ENCODE measurements at regions not wholly inside any gene's neighbourhood (a gene's known extent, or its start where the extent isn't known, plus 50 kb on each side); places are given as distances from the start of the nearest gene placed in this dataset.

DNA sequence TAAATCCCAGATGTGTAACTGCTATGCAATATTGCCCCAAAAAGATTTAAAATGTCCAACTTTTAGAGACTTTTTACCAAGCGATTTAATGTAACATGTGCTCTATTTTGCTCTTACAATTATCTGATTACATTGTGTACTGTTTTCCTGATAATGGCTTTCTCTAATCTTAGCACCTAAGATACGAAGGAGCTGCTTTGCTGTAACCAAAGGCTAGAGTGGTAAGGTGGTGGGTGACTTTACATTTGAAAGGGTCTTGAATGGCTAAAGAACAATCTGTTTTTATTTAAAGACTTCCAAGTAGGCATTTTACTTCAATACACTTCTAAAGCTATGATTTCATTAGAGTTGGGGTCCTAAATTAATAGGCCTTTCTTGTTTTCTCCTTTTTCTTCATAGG, 1201.6 kb upstream of the MAP3K7 start:
- H3K4me3 ChIP-seq (ENCODE audit: low read depth, low read length) = no peak overlapping the region
- H3K9ac ChIP-seq (ENCODE audit: low read depth, low read length) = no peak overlapping the region
- no peaks in the 10 kb centered on the region for H3K9me3 ChIP-seq (ENCODE audit: control insufficient read depth, insufficient read depth, low read length)
- peaks cover 13% of the 10 kb centered on the region for H3K4me1 ChIP-seq (ENCODE audit: control insufficient read depth, insufficient read depth, low read length)
- H3K36me3 ChIP-seq (ENCODE audit: control insufficient read depth, insufficient read depth, low read length) = no peaks in the 10 kb centered on the region
- no peaks in the 10 kb centered on the region for H3K27me3 ChIP-seq (ENCODE audit: control insufficient read depth, insufficient read depth, low read length)

DNA sequence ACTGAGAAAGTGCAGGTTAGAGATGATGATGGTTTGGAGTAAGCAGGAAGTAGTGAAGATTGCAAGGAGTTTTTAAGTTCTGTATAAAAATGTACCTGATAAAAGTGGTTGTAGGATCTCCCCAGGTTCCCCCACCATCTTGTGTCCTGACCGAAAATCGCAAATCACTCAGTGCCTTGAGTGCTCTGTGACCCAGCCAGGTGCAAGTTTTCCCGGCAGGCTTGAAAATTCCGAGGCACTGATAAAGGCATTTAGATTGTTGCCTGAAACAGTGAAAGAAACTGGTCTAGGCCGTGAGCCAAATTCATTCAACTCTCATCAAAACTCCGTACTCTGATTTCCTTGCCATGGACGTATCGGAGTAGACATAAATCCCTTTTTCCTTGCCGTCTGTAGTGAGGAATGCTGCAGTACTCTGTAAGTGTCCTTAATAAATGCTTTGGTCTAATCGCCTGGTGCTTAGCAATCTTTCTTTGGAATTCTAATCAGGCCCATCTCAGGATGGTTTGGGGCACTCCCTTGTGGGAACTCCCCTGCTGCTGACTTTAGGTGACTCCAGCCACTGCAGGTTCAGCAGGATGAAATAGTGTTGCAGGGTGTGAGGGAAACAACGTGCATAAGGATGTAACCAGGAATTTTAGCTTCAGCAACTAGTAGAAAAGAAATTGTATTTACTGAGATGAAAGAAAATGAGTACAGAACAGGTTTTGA, 1199.8 kb upstream of the MAP3K7 start:
- Histone ChIP-seq H3K36me3 (ENCODE audit: control insufficient read depth, insufficient read depth, low read length) (no peaks in the 10 kb centered on the region), H3K27me3 (ENCODE audit: control insufficient read depth, insufficient read depth, low read length) (no peaks in the 10 kb centered on the region), H3K4me3 (ENCODE audit: low read depth, low read length) (peak overlapping the region; percentile 5), H3K9me3 (ENCODE audit: control insufficient read depth, insufficient read depth, low read length) (no peaks in the 10 kb centered on the region), H3K4me1 (ENCODE audit: control insufficient read depth, insufficient read depth, low read length) (peaks cover 13% of the 10 kb centered on the region), H3K9ac (ENCODE audit: low read depth, low read length) (no peak overlapping the region)

DNA sequence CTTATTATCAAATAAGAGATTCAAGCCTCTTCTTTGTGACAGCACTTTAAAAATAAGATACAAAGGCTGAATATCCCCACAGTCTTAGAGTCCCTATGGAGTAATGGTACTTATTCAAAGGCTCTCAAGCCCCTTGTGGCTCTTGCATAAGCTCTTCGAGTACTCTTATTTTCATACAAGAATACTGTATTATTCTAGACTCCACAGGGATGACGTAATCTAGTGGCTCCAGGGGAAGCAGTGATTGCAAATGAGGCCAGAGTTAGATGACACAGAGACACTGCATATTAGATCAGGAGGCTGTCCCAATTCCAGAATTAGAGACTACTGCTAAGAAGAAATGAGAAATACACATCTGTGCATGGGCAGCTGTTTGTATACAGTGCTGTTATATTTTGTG, 1195.9 kb upstream of the MAP3K7 start:
- no peaks in the 10 kb centered on the region for H3K27me3 ChIP-seq (ENCODE audit: control insufficient read depth, insufficient read depth, low read length)
- no peaks in the 10 kb centered on the region for H3K9me3 ChIP-seq (ENCODE audit: control insufficient read depth, insufficient read depth, low read length)
- no peaks in the 10 kb centered on the region for H3K36me3 ChIP-seq (ENCODE audit: control insufficient read depth, insufficient read depth, low read length)
- peaks cover 5% of the 10 kb centered on the region for H3K4me1 ChIP-seq (ENCODE audit: control insufficient read depth, insufficient read depth, low read length)
- H3K9ac ChIP-seq (ENCODE audit: low read depth, low read length) = no peak overlapping the region
- no peak overlapping the region for H3K4me3 ChIP-seq (ENCODE audit: low read depth, low read length)

DNA sequence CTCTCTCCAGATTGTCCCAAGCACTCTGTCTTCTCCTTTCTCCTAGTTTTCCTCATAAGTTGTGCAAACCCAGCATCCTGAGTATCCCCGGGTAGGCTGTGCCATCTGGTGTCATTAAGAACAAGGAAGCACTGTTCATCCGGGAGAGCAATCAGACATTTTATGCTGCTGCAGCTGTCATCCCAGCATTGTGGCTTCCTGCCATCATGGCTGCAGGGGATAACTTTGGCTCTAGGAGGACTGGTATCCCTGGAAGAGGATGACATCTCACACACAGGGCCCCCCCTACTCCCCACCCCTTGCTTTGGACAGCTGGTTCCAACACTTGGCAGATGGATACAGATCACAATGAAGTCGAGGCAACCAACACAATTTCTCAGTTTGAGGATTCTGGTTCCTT, 1195.1 kb upstream of the MAP3K7 start:
- no peaks in the 10 kb centered on the region for H3K36me3 ChIP-seq (ENCODE audit: control insufficient read depth, insufficient read depth, low read length)
- peaks cover 5% of the 10 kb centered on the region for H3K4me1 ChIP-seq (ENCODE audit: control insufficient read depth, insufficient read depth, low read length)

DNA sequence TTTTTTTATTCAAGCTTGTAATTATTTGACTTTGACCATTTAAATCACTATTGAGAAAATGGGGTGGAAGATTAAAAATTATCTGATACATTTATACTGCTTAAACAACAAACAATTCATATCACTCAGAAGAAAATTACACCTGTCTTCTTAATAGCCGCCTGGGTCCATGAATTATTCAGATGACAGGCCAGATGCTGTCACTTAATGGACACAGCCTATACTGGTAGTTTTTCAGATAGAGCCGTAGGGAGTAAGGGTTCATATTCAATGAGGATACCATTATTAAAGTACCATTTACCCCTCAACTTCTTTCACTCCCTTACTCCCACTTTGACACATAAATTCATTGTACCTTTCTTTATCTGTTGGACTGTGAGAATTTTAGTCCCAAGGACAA, 1193.4 kb upstream of the MAP3K7 start:
- Histone ChIP-seq H3K4me3 (ENCODE audit: low read depth, low read length) (no peak overlapping the region), H3K9me3 (ENCODE audit: control insufficient read depth, insufficient read depth, low read length) (no peaks in the 10 kb centered on the region), H3K27me3 (ENCODE audit: control insufficient read depth, insufficient read depth, low read length) (no peaks in the 10 kb centered on the region), H3K36me3 (ENCODE audit: control insufficient read depth, insufficient read depth, low read length) (no peaks in the 10 kb centered on the region), H3K4me1 (ENCODE audit: control insufficient read depth, insufficient read depth, low read length) (no peaks in the 10 kb centered on the region), H3K9ac (ENCODE audit: low read depth, low read length) (no peak overlapping the region)

More for the DNA sequence above, 1195.1 kb upstream of the MAP3K7 start:
- H3K9ac ChIP-seq (ENCODE audit: low read depth, low read length) = no peak overlapping the region
- no peak overlapping the region for H3K4me3 ChIP-seq (ENCODE audit: low read depth, low read length)
- no peaks in the 10 kb centered on the region for H3K27me3 ChIP-seq (ENCODE audit: control insufficient read depth, insufficient read depth, low read length)
- no peaks in the 10 kb centered on the region for H3K9me3 ChIP-seq (ENCODE audit: control insufficient read depth, insufficient read depth, low read length)

DNA sequence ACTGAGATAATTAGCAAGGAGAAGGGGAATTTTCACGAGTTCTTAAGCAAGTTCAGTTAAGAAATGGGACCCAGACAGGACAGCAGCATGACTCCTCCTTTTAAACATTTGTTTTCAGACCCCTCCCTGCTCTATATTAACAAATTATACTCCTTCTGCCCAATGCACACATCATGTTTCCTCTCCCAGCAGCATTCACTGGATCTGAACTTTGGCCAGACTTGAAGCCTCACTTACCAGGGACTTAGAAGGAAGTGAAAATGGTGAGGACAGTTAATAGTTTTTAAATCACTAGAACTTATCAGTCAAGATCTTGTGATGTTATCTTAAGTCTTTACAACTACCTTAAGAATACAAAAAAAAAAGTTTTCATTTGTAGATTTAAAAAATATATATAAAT, 1174.7 kb upstream of the MAP3K7 start:
- no peaks in the 10 kb centered on the region for H3K4me1 ChIP-seq (ENCODE audit: control insufficient read depth, insufficient read depth, low read length)
- H3K4me3 ChIP-seq (ENCODE audit: low read depth, low read length) = no peak overlapping the region
- H3K9me3 ChIP-seq (ENCODE audit: control insufficient read depth, insufficient read depth, low read length) = no peaks in the 10 kb centered on the region
- no peak overlapping the region for H3K9ac ChIP-seq (ENCODE audit: low read depth, low read length)
- no peaks in the 10 kb centered on the region for H3K27me3 ChIP-seq (ENCODE audit: control insufficient read depth, insufficient read depth, low read length)
- no peaks in the 10 kb centered on the region for H3K36me3 ChIP-seq (ENCODE audit: control insufficient read depth, insufficient read depth, low read length)

DNA sequence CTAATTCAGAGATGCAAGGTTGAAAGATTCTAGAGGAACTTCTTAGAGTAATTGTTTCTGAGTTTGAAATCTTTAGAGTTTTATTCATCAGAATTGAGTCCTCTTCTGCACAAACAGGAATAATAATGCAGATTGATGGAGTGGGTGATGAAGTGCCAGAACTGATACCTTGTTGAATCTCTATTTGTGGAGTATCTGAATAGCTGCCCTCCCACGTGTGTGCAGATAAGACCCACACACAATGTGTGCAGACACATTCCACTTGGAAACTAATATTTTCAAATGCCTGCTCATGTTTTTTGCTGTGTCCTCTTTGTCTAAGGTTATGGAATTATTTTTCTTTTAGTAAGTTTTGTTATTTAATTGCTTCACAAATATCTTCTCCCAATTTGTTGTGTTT, 1167.8 kb upstream of the MAP3K7 start:
- no peaks in the 10 kb centered on the region for H3K9me3 ChIP-seq (ENCODE audit: control insufficient read depth, insufficient read depth, low read length)
- no peaks in the 10 kb centered on the region for H3K27me3 ChIP-seq (ENCODE audit: control insufficient read depth, insufficient read depth, low read length)
- H3K9ac ChIP-seq (ENCODE audit: low read depth, low read length) = no peak overlapping the region

DNA sequence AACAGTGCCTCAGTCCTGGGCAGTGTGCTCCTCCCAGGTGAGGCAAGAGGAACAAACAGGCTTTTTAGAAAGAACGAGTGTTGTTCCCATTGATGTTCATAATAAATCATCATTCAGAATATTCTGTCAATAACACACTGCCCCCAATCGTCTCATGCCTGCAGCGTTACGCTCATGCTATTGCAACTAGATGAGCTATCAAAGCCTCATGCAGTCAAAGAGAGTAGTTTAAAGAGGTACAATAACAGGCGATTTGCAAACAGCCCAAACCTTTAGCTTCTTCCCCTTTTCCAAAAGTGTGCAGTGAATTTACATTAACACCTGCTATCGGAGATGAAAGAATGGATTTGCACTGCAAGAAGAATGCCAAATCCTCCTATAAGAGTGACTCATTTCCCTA, 1164.7 kb upstream of the MAP3K7 start:
- Histone ChIP-seq H3K9me3 (ENCODE audit: control insufficient read depth, insufficient read depth, low read length) (no peaks in the 10 kb centered on the region), H3K9ac (ENCODE audit: low read depth, low read length) (no peak overlapping the region), H3K4me1 (ENCODE audit: control insufficient read depth, insufficient read depth, low read length) (no peaks in the 10 kb centered on the region), H3K36me3 (ENCODE audit: control insufficient read depth, insufficient read depth, low read length) (no peaks in the 10 kb centered on the region), H3K4me3 (ENCODE audit: low read depth, low read length) (no peak overlapping the region), H3K27me3 (ENCODE audit: control insufficient read depth, insufficient read depth, low read length) (no peaks in the 10 kb centered on the region)

More for the DNA sequence above, 1167.8 kb upstream of the MAP3K7 start:
- no peaks in the 10 kb centered on the region for H3K36me3 ChIP-seq (ENCODE audit: control insufficient read depth, insufficient read depth, low read length)
- H3K4me3 ChIP-seq (ENCODE audit: low read depth, low read length) = no peak overlapping the region
- no peaks in the 10 kb centered on the region for H3K4me1 ChIP-seq (ENCODE audit: control insufficient read depth, insufficient read depth, low read length)

DNA sequence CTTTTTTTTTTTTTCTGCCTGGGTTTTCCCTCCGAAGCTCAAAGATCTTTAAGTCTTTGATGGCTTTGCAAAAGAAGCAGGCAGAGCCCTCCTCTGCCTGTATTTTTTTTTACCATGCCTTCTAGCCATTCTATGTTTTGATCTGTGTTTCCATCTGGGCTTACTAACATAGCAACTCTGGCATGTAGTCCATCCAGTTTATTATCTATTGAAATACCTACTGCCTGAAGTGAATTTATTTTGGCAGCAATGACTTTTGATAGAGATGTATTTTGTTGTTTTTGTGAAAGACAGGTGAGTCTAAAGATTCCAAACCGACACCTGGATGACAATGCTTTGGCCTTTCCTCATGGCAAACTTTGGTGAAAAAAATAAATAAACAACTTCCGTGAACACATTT, 1157.7 kb upstream of the MAP3K7 start:
- Histone ChIP-seq H3K4me3 (ENCODE audit: low read depth, low read length) (no peak overlapping the region), H3K36me3 (ENCODE audit: control insufficient read depth, insufficient read depth, low read length) (no peaks in the 10 kb centered on the region), H3K4me1 (ENCODE audit: control insufficient read depth, insufficient read depth, low read length) (no peaks in the 10 kb centered on the region), H3K27me3 (ENCODE audit: control insufficient read depth, insufficient read depth, low read length) (no peaks in the 10 kb centered on the region), H3K9ac (ENCODE audit: low read depth, low read length) (no peak overlapping the region), H3K9me3 (ENCODE audit: control insufficient read depth, insufficient read depth, low read length) (no peaks in the 10 kb centered on the region)

DNA sequence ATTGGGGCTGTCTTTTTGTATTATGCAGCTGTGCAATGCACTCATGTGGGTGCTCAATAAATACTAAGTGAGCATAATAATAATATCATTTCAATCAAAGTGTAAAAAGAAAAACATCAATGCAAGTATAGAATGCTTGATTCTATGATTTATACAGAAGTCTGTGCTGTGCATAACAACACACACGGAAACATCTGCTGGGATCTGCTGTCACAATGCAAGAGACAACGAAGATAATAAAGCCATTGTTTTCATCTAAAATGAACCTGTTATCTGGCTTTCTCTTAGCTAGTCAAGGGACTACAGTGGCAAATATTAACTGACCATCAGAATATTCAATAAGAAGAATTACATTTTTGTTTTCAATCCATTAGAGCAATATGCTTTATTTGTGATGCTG, 1156.9 kb upstream of the MAP3K7 start:
- H3K9me3 ChIP-seq (ENCODE audit: control insufficient read depth, insufficient read depth, low read length) = no peaks in the 10 kb centered on the region
- H3K4me3 ChIP-seq (ENCODE audit: low read depth, low read length) = no peak overlapping the region

DNA sequence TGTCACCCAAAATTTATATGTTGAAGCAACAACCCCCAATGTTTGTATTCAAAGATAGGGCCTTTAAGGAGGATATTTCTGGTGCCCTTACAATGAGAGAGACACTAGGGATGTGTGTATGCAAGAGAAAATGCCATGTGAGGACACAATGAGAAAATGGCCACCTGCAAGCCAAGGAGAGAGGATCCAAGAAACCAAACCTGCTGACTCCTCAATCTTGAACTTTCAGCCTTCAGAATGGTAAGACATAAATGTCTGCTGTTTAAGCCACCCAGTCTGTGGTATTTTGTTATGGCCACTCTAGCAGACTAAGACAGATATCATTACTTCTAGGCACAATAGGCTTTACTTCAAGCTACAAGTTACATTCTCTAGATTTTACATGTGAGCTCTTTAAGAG, 1145.1 kb upstream of the MAP3K7 start:
- Histone ChIP-seq H3K4me3 (ENCODE audit: low read depth, low read length) (no peak overlapping the region), H3K27me3 (ENCODE audit: control insufficient read depth, insufficient read depth, low read length) (no peaks in the 10 kb centered on the region), H3K4me1 (ENCODE audit: control insufficient read depth, insufficient read depth, low read length) (no peaks in the 10 kb centered on the region), H3K9ac (ENCODE audit: low read depth, low read length) (no peak overlapping the region), H3K9me3 (ENCODE audit: control insufficient read depth, insufficient read depth, low read length) (no peaks in the 10 kb centered on the region), H3K36me3 (ENCODE audit: control insufficient read depth, insufficient read depth, low read length) (no peaks in the 10 kb centered on the region)

More for the DNA sequence above, 1156.9 kb upstream of the MAP3K7 start:
- no peaks in the 10 kb centered on the region for H3K4me1 ChIP-seq (ENCODE audit: control insufficient read depth, insufficient read depth, low read length)
- no peak overlapping the region for H3K9ac ChIP-seq (ENCODE audit: low read depth, low read length)
- no peaks in the 10 kb centered on the region for H3K27me3 ChIP-seq (ENCODE audit: control insufficient read depth, insufficient read depth, low read length)
- H3K36me3 ChIP-seq (ENCODE audit: control insufficient read depth, insufficient read depth, low read length) = no peaks in the 10 kb centered on the region

DNA sequence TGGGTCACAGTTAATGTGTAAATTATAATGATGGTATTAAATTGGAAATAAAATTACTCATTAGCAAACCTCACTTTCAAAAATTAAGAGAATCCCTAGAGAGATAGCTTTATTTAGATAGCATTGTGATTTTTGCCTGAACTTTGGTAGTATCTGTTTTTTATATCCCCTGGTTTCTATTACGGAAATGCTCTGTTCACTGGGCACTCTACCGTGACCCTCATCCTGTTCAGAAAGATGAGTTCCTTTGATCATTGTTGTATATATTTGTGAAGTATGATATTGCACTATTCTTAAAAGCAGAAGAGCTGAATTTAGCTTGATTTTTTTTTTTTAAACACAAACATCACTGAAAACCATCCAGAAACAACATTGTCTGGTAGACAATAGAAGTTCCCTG, 1143.8 kb upstream of the MAP3K7 start:
- H3K4me1 ChIP-seq (ENCODE audit: control insufficient read depth, insufficient read depth, low read length) = no peaks in the 10 kb centered on the region
- no peaks in the 10 kb centered on the region for H3K27me3 ChIP-seq (ENCODE audit: control insufficient read depth, insufficient read depth, low read length)
- H3K9ac ChIP-seq (ENCODE audit: low read depth, low read length) = no peak overlapping the region
- H3K36me3 ChIP-seq (ENCODE audit: control insufficient read depth, insufficient read depth, low read length) = no peaks in the 10 kb centered on the region
- H3K4me3 ChIP-seq (ENCODE audit: low read depth, low read length) = no peak overlapping the region
- no peaks in the 10 kb centered on the region for H3K9me3 ChIP-seq (ENCODE audit: control insufficient read depth, insufficient read depth, low read length)
